GM19455 (cell line): ENCODE measurements at regions not wholly inside any gene's neighbourhood (a gene's known extent, or its start where the extent isn't known, plus 50 kb on each side); places are given as distances from the start of the nearest gene placed in this dataset.
"Not testable (repeated sequence)": the region's sequence is repeated elsewhere in the genome, so short reads cannot be mapped to it uniquely, and the experiment has no call there.

Experiments used
- ATAC-seq: cut with Tn5 transposase; IDR thresholded peaks from one replicate; pipeline ENCODE4 v1.9.1; 2021; ENCODE audit not compliant: unreplicated experiment

DNA sequence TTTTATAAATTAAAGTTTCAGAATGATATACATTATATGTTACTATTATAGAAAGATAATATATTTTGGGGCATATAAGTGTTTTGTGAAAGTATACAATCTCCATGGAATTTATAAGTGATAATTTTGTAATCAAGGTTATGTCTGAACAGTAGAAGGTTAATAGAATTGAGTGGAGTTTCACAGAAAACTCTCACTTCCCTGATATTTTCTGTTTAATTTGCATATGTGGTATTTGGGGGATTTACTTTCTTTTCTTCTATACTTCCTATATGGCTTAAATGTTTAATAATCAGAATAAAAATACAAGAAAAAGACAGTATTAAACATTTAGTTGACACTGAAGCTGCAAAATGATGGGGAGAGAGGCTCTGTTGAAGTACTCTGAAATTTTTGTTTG lies 848.5 kb downstream of the DACH1 start:
- ATAC-seq, result no peak

DNA sequence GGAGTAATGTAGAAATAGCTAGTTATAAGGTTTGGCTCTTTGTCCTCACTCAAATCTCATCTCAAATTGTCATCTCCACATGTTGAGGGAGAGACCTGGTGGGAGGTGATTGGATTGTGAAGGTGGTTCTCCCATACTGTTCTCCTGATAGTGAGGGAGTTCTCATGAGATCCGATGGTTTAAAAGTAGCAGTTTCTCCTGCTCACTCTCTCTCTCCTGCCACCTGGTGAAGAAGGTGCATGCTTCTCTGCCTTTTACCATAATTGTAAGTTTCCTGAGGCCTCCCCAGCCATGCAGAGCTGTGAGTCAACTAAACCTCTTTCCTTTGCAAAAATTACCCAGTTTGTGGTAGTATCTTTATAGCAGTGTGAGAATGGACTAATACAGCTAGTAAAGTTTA lies 849.4 kb downstream of the DACH1 start:
- no peak for ATAC-seq

DNA sequence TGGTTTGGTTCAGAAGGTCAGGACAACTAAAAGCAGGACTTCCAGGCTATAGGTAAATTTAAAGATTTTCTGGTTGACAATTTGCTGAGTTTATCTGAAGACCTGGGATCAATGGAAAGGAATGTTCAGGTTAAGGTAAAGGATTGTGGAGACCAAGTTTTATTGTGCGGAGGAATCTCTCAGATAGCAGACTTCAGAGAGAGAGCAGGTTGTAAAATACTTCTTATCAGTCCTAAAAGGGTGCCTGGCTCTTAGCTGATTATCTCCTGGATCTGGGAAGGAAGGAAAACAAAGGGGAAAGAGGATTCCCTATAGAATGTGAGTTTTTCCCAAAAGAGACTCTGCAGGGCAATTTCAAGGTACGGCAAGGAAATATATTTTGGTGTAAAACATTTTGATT lies 851.5 kb downstream of the DACH1 start:
- ATAC-seq, result no peak

DNA sequence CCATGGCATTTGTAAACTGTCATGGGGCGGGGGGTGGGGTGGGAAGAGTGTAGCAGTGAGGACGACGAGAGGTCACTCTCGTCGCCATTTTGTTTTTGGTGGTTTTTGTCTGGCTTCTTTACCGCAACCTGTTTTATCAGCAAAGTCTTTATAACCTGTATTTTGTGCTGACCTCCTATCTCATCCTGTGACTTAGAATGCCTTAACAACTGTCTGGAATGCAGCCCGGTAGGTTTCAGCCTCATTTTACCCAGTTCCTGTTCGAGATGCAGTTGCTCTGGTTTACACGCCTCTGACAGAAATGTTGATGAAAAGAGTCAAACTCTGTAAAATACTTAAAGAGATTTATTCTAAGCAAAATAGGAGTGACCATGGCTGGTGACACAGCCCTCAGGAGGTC lies 852.0 kb downstream of the DACH1 start:
- ATAC-seq, result no peak

DNA sequence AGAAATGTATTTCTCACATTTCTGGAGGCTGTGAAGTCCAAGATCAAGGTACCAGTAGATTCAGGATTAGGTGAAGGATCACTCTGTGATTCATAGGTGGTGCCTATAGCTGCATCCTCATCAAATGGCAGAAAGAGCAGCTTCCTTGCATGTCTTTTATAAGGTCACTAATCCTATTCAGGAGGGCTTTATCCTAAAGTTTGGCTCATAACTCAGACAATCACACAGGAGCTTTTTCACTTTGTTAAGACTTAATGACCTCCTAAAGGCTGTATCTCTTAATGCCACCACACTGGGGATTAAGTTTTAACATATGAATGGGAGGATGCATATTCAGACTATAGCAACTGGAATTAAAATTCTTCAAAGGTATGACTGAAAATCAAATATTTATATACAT lies 861.1 kb downstream of the DACH1 start:
- no peak for ATAC-seq

DNA sequence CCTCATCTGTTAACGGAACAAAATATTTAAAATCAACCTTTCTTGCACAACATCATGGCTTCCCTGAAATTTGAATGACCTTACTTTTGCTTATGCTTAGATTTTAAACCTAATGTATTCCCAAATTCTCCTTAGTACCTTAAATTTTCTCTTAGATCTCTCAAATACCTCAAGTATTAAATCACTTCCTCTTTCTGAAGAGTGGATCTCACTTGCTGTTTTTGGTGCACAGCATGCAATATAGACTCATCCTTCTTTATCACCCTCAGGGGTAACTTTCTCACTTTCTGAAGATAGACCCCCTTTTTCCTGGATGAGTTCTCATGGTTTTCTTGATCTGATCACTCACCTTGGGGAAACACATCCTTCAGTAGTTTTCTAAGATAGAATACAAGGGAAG lies 871.7 kb downstream of the DACH1 start:
- no peak for ATAC-seq

DNA sequence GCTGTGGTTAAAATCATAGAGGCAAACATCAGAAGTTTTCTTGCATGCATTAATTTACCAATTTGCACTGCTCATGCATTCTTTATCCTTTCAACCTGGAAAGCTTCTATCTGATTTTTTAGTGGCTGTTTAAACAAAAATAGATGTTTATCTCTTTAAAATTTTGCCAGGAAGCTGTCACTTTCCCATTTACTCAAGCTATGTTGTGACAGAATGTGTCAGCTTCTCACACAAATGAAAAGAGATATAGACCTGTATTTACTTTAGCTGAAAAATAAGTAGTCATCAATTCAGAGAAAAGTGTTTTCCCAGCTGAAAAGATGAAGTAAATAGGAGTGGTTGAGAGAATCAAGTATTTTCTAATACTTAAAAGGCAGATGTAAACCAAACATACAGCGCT lies 872.8 kb downstream of the DACH1 start:
- ATAC-seq, result no peak

DNA sequence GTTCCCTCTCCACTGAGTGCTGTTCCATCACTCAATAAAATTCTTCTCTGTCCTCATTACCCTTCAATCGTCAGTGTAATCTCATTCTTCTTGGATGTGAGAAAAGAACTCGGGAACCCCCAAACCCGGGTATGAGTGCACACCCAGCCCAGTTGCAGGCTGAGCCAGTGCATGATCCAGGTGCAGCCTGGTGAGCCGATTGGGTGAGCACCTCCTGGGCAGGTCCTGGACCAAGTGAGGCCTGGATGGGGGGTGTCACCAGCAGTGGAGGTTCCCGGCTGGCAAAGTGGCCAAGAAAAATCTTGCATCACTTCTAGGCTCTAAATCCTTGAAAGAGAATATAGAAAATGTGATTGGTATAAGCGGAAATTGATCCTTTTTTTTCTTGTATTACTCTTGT lies 878.8 kb upstream of the KLHL1 start:
- ATAC-seq, result no peak

DNA sequence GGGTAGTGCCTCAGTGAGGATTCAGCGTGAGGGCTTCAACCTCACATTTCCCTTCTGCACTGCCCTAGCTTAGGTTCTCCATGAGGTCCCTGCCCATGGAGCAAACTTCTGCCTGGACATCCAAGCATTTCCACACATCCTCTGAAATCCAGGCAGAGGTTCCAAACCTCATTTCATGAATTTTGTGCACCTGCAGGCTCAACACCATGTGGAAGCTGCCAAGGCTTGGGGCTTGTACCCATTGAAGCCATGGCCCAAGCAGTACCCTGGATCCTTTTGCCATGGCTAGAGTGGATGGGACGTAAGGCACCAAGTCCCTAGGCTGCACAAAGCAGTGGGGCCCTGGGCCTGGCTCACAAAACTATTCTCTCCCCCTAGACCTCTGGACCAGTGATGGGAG lies 877.1 kb upstream of the KLHL1 start:
- no peak for ATAC-seq

DNA sequence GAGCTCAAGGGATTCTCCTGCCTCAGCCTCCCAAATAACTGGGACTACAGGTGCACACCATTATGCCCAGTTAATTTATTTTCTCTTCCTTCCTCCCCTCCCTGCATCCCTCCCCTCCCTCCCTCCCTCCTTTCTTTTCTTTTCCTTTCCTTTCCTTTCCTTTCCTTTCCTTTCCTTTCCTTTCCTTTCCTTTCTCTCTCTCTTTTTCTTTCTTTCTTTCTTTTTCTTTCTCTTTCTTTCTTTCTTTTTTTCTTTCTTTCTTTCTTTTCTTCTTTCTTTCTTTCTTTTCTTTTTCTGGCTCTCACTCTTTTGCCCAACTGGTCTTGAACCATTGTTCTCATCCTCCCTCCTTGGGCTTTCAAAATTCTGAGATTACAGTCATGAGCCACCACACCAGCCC lies 873.0 kb upstream of the KLHL1 start:
- ATAC-seq, result not testable (repeated sequence)

DNA sequence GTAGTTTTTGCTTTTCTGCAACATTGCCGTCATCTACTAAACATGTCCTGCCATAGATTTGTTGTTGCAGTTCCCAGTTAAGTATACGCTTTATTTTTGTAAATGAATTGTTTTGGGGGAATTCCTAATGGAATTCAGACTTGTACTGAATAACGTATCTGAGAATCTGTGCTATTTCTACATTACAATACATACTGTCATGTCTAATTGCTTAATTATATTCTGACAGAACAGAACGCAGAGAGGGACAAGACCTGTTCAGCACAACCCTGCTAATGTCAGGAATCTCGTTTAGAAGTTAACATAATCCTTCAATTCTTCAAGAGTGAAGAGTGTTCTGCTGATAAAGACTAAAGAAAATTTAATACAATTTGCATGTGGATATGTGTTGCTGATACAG lies 861.1 kb upstream of the KLHL1 start:
- no peak for ATAC-seq

DNA sequence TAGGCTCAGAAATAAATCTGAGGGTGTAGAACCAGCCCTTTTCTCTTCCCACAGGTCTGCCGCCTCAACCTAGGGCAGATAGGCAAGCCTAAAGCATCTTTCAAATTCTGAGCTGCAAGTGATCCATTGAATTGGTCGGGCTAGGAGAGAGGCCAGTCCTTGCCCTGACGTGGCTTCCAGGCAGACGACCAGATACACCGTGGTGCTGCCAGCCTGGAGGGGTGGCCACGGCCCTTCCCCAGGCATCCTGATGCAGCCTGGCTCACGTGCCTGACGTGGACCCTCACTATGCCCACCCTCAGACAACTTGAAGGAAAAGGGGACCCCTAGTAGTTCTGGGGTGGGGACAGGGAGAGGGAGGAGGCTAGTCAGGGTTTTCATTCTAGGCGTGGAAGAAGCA lies 859.3 kb upstream of the KLHL1 start:
- no peak for ATAC-seq

DNA sequence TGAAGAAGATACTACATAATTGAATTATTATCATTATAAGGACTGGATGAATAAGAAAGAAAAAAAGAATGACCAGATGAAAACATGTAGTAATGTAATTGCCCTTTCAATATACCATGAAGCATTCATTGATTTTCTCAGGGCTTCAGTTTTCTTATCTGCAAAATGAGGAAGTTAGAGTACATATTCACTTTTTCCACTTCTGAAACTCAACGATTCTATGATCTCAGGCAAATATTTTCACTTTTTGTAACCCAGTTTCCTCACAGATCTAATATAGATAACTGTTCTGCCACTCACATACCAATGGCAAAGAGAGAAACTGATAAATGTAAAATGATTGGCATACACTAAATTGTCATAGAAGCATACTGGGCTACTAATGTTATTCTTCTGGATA lies 856.6 kb upstream of the KLHL1 start:
- no peak for ATAC-seq

DNA sequence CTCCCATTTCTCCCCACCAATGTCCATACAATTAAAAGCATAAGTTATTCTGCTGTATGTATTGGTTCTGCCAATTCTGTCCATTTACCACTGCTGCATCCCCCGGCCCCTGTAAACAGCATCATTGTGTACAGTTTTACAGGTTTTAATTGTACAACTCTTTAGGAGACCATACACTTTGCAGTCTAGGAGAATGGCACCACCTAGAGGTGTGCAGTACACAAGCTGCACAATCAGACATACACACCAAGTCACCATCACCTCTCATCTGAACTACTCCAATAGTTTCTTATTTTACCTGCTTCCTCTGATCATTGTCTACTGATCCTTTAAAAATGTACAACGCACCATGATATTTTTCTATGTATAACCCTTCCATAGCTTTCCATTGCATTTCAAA lies 855.9 kb upstream of the KLHL1 start:
- no peak for ATAC-seq

DNA sequence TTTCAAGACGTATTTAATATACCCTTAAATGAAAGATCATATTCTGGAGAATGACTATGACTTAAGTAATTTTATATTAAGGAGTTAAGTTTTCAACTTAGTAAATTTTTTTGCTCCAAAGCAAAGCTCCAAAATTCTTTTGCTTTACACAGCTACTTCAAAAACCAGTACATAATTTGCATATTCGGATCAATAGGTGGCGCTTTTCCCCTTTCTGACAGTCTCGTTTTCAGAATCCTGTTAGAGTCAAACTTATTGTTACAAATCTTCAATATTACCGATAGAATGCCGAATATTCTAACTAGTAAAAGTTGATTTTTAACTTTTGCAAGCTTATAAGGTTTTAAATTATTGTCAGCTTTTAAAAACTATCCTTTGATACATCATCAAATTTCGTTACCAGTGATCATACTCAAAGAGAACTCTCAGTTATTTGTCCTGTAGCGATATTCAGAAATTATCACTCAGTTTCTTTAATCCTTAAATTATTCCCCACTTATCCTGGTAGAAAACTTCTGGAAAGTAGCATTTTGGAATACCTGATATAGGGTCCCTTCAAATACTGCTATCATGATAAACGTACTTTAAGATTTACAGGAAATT lies 852.7 kb upstream of the KLHL1 start:
- ATAC-seq, result no peak

DNA sequence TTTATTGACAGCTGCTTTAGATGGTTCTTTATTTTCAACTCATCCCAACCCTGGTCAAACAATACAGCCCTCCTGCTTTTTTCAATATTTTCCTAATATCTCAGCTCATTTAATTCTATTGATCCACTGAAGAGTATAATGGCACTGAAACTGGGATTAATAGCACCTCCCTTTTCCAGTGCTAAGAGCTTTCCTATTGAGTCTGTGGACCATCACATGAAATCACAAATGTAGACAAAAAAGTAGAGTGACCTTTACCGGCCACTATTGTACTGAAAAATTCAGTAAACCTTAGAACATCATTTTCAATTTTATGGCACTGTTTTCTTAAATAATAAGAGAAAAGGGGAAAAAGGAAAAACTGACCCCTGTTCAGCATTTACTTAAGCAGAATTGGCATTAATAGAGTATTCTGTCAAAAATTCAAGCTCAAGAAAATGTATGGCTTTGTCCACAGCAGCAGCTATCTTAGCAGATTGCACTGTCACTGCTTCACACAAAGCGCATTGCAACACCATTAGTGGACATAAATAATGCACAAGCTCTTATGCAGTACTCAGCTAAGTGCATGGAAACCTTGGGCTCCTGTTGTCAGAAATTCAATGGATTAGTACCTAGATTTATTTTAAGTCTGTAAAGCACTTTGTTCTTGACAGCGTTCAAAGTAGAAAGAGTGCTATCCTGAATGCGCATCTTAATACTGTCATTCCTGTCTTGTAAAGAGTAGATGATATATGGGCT lies 851.0 kb upstream of the KLHL1 start:
- no peak for ATAC-seq

DNA sequence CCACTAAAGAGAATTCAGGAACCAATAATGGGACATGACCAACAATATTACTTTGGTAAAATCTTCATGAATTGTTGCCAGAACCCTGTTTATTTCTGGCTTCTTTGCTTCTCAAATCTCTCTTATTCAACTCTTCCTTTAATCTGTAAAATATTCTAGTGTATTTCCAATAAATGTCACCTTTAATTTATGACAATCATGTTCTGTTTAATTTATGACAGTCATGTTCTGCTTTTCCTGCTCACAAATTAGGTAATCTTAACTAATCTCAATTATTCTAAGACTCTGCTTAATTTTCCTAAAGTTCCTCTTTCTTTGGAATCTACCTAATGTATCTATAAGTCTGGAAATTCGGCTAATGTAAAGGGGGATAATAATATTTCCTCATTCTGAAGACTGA lies 847.6 kb upstream of the KLHL1 start:
- no peak for ATAC-seq

DNA sequence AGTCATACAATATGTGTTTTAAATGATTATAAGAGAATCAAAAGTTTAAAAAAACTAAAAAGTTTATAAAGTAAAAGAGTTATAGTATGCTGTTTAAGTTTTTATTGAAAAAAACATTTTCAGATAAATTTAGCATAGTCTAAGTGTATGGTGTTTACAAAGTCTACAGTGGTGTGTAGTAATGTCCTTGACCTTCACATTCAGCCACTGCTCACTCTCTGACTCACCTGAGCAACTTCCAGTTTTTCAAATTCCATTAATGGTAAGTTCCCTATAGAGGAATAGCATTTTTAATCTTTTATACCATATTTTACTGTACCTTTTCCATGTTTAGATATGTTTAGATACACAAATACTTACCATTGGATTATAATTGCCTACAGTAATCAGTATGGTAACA lies 842.4 kb upstream of the KLHL1 start:
- ATAC-seq, result no peak

DNA sequence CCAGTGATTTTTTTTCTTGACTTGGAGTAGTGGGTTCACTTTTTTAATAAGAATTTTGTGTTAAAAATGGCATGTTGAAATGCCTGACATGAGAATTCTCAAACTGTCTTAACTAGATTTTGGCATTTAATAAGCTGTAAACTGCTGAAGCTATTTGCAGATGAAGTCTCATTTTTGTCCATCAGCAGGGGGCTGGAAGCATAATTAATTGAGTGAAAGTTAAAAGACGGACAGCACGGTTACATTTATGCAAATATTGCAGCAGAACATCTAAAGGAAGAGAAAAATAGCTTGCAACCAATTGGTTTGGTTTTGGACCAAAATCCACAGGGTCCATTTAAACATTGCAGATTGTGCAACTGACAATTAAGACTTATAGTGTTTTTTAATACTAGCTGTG lies 837.3 kb upstream of the KLHL1 start:
- ATAC-seq, result no peak

DNA sequence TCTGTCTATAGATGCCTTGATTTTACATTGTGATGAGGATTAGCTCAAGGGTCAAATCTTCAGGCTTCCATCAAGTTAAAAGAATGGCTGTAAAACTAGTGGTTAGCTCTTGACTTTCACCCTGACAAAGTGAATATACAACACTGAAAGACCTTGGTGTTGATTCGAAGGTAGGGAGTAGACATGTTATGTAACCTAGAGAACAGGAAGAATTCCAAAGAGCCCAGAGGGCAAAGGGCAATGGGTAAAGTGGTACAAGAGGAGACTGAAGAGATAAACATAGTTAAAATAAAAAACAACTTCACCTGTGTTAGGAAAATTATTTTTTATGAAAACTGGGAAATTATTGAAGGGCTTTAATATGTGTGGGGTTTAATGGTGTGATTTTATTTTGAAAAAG lies 833.2 kb upstream of the KLHL1 start:
- ATAC-seq, result no peak

DNA sequence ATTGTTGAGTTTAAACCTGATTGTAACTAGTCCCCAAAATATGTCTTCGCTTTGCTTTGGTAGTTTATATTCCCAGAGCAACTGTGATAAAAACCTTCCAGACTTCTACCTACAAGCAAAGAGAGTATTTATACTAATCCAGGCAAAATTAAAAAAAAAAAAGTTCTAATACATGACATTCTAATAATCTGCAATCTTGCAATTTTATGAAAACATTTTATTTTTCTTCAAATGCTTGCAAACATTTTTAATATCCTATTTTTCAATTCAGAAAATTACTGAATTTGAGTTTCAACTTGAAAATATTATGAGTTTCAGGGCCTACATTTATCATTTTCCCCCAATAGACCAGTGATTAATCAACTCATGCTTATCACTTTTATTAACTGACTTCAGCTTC lies 830.2 kb upstream of the KLHL1 start:
- ATAC-seq, result no peak

DNA sequence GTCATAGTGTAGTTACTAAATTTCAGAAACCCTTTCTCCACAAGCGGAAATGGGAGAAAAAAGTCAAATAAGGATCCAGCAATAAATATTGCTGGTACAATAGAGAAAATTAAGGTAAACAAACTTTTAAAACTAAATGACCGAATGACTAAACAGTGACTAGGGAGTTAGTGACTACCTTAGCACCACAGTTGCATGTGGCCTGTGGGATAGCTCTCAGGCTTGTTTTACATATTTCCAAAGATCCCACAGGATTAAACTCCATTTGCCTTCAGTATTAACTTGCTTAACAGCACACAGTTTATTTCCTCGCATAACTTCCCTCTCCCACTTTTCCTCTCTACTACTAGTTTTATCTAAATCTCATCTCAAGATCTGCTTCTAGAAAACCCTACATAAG lies 824.3 kb upstream of the KLHL1 start:
- ATAC-seq, result no peak
